ENCODE measurements at regions not wholly inside any gene's neighbourhood (a gene's known extent, or its start where the extent isn't known, plus 50 kb on each side); places are given as distances from the start of the nearest gene placed in this dataset.

DNA sequence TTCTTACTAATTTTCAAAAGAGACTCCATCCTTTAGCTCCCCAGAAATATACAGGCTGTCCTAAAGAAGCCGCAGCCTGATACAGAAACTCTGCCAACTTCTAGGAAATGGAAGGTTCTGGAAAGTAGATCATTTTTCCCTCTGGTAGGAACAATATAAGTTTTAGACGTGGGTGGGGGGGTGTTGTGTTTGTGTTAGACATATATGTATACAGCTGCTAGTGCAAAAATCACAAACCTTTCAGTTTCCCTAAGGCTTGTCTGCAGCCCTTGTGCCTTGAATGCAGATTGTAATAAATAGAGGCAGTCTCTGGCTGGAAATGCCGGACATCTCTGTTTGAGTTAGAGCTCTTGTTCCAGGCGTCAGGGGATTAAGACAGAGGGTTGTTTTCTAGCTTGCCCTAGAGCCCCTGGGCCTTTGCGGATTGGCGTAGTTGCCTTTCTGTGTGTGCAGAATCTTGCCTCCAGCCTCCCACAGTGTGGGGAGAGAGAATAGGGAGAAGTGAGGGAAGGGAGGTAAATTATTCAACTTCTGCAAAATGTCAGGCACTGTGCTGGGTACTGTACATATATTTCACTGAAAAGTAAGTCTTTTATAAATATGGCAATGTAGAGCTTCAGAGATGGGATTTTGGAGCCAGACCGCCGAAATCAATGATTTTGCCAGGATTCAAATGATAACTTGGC is 269.7 kb downstream of the PRL start:
- no peaks in the 10 kb centered on the region for H3K36me3 ChIP-seq (ENCODE audit: control insufficient read depth, low read length)
- no peak for TF ChIP-seq EZH2phosphoT487 (IDR thresholded peaks at IDR 0.05; ENCODE audit: borderline replicate concordance, low read length)
- TF ChIP-seq, protein P1, sequence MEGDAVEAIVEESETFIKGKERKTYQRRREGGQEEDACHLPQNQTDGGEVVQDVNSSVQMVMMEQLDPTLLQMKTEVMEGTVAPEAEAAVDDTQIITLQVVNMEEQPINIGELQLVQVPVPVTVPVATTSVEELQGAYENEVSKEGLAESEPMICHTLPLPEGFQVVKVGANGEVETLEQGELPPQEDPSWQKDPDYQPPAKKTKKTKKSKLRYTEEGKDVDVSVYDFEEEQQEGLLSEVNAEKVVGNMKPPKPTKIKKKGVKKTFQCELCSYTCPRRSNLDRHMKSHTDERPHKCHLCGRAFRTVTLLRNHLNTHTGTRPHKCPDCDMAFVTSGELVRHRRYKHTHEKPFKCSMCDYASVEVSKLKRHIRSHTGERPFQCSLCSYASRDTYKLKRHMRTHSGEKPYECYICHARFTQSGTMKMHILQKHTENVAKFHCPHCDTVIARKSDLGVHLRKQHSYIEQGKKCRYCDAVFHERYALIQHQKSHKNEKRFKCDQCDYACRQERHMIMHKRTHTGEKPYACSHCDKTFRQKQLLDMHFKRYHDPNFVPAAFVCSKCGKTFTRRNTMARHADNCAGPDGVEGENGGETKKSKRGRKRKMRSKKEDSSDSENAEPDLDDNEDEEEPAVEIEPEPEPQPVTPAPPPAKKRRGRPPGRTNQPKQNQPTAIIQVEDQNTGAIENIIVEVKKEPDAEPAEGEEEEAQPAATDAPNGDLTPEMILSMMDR (IDR thresholded peaks at IDR 0.05; ENCODE audit: low read depth, low read length, poor library complexity, severe bottlenecking): no peak
- H3K9me3 ChIP-seq (ENCODE audit: control insufficient read depth, insufficient read depth, low read length): no peaks in the 10 kb centered on the region
- H3K79me2 ChIP-seq (ENCODE audit: control insufficient read depth, low read length): no peaks in the 10 kb centered on the region
- H4K20me1 ChIP-seq (ENCODE audit: control insufficient read depth, insufficient read depth, low read depth, low read length): no peaks in the 10 kb centered on the region
- no peak overlapping the region for H3K4me3 ChIP-seq (ENCODE audit: low read length)
- no peaks in the 10 kb centered on the region for H3K9me2 ChIP-seq (replicated peaks; ENCODE audit: control insufficient read depth, low read length)
- peaks cover 14% of the 10 kb centered on the region for H3K4me1 ChIP-seq (ENCODE audit: control insufficient read depth, low read length)
- no peaks in the 10 kb centered on the region for H3F3A ChIP-seq (ENCODE audit: control insufficient read depth, insufficient read depth)
- no peaks in the 10 kb centered on the region for H3K27me3 ChIP-seq (ENCODE audit: control insufficient read depth, low read length)
- no peak overlapping the region for H3K4me2 ChIP-seq (ENCODE audit: low read length)
- no peak overlapping the region for H3K27ac ChIP-seq (ENCODE audit: low read depth, low read length)

DNA sequence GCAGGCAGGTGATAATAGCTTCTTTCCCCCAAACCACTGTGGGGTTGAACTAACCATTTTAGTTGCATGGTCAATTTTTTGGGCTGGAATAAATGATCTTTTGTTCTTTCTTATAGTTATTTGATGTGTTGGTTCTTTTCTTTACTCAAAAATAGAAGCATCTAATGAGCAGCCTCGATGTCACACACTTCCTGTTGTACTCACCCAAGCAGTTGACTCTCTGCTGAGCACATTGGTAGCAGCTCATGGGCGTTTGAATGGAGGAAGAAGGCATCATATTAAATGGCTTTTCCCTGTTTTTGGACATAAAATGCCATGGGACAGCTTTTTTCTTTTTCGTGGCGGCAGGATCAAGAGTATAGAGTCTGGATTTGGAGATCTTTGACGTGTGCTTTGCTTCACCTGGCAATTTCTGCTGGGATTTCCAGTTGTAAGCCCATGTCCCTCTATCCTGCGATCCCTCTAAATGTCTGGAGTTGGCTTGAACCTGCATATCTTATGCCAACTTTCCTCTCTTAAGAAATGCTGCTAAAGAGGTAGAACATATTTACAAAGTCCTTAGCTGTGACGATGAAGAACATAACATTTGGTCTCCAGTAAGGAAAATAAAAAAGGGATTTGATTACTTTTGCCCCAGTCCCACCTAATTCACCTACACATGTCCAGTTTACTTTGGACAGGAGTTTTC is 268.3 kb downstream of the PRL start:
- Histone ChIP-seq H3K4me2 (ENCODE audit: low read length) (no peak overlapping the region), H3K4me1 (ENCODE audit: control insufficient read depth, low read length) (peaks cover 14% of the 10 kb centered on the region)
- TF ChIP-seq, protein P1 (IDR thresholded peaks at IDR 0.05; ENCODE audit: low read depth, low read length, poor library complexity, severe bottlenecking): no peak
- no peak for TF ChIP-seq EZH2phosphoT487 (IDR thresholded peaks at IDR 0.05; ENCODE audit: borderline replicate concordance, low read length)

DNA sequence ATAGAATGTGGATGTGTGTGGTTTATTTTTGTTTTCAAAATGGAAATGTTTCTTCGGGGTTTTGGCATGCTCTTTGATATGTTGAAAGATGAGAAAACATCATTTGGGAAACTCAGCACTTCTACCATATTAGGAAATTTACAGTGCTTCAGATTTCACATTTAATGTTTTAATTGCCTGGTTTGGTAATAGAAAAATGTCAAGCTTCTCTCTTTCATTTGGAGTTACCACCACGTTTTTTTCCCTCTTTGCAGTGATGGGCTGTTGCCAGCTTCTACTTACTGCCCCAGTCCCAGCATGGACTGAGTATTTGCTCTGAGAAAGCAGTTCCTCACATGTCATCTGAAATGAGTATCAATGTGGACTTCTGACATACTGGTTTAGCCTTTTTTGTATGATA is 267.7 kb downstream of the PRL start:
- Histone ChIP-seq H3K36me3 (ENCODE audit: control insufficient read depth, low read length) (no peaks in the 10 kb centered on the region), H3K27ac (ENCODE audit: low read depth, low read length) (no peak overlapping the region), H3F3A (ENCODE audit: control insufficient read depth, insufficient read depth) (no peaks in the 10 kb centered on the region), H3K4me3 (ENCODE audit: low read length) (no peak overlapping the region), H3K9me2 (replicated peaks; ENCODE audit: control insufficient read depth, low read length) (no peaks in the 10 kb centered on the region), H3K27me3 (ENCODE audit: control insufficient read depth, low read length) (no peaks in the 10 kb centered on the region), H3K4me2 (ENCODE audit: low read length) (no peak overlapping the region), H4K20me1 (ENCODE audit: control insufficient read depth, insufficient read depth, low read depth, low read length) (no peaks in the 10 kb centered on the region), H3K4me1 (ENCODE audit: control insufficient read depth, low read length) (peaks cover 14% of the 10 kb centered on the region), H3K79me2 (ENCODE audit: control insufficient read depth, low read length) (no peaks in the 10 kb centered on the region), H3K9me3 (ENCODE audit: control insufficient read depth, insufficient read depth, low read length) (no peaks in the 10 kb centered on the region)
- TF ChIP-seq, protein P1 (IDR thresholded peaks at IDR 0.05; ENCODE audit: low read depth, low read length, poor library complexity, severe bottlenecking): no peak
- no peak for TF ChIP-seq EZH2phosphoT487 (IDR thresholded peaks at IDR 0.05; ENCODE audit: borderline replicate concordance, low read length)

More for the DNA sequence above, 268.3 kb downstream of the PRL start:
- no peaks in the 10 kb centered on the region for H3K79me2 ChIP-seq (ENCODE audit: control insufficient read depth, low read length)
- H3K27ac ChIP-seq (ENCODE audit: low read depth, low read length): no peak overlapping the region
- H3K27me3 ChIP-seq (ENCODE audit: control insufficient read depth, low read length): no peaks in the 10 kb centered on the region
- H3K9me2 ChIP-seq (replicated peaks; ENCODE audit: control insufficient read depth, low read length): no peaks in the 10 kb centered on the region
- no peaks in the 10 kb centered on the region for H3K9me3 ChIP-seq (ENCODE audit: control insufficient read depth, insufficient read depth, low read length)
- H3K36me3 ChIP-seq (ENCODE audit: control insufficient read depth, low read length): no peaks in the 10 kb centered on the region
- no peak overlapping the region for H3K4me3 ChIP-seq (ENCODE audit: low read length)
- H3F3A ChIP-seq (ENCODE audit: control insufficient read depth, insufficient read depth): no peaks in the 10 kb centered on the region
- no peaks in the 10 kb centered on the region for H4K20me1 ChIP-seq (ENCODE audit: control insufficient read depth, insufficient read depth, low read depth, low read length)

Data from DOHH2 (cell line).